Activated naive CD4-positive, alpha-beta T cell treated with anti-CD3 and anti-CD28 coated beads for 36 hours (primary cell): ENCODE measurements at regions not wholly inside any gene's neighbourhood (a gene's known extent, or its start where the extent isn't known, plus 50 kb on each side); places are given as distances from the start of the nearest gene placed in this dataset.

Experiments
- CTCF ChIA-PET: fragments of 350-600 bp; sonication (Branson Sonifier 250); formaldehyde crosslinking; loops from one replicate; lab custom pipeline; 2021; ENCODE audit warnings: antibody characterized with exemption; lab: Charles Lee
- DNase-seq: peaks from one replicate; pipeline ENCODE4 v3.0.0-alpha.2; 2020
- H3K27ac Mint-ChIP-seq: one replicate; pipeline ENCODE4 v1.8.0; 2021; ENCODE audit warnings: mild to moderate bottlenecking, mixed read lengths
- H3K27me3 Mint-ChIP-seq: one replicate; pipeline ENCODE4 v1.8.0; 2021; ENCODE audit warnings: low read depth, mixed read lengths
- H3K36me3 Mint-ChIP-seq: one replicate; pipeline ENCODE4 v1.8.0; 2021; ENCODE audit warnings: low read depth, mixed read lengths
- H3K4me1 Mint-ChIP-seq: one replicate; pipeline ENCODE4 v1.8.0; 2021; ENCODE audit warnings: low read depth, mixed read lengths
- H3K4me3 Mint-ChIP-seq: one replicate; pipeline ENCODE4 v1.8.0; 2021; ENCODE audit warnings: mild to moderate bottlenecking, moderate library complexity, mixed read lengths
- H3K9me3 Mint-ChIP-seq: one replicate; pipeline ENCODE4 v1.8.0; 2021; ENCODE audit warnings: mixed read lengths
- intact Hi-C: fragments of 100-400 bp; cut with micrococcal nuclease; formaldehyde crosslinking; loops from one replicate; pipeline ENCODE4 v1.15.1; 2023

GRCh38 chr4:24637173-24637572, 52.8 kb upstream of the DHX15 start:
- no peaks in the 10 kb centered on the region for H3K36me3 Mint-ChIP-seq

DNA sequence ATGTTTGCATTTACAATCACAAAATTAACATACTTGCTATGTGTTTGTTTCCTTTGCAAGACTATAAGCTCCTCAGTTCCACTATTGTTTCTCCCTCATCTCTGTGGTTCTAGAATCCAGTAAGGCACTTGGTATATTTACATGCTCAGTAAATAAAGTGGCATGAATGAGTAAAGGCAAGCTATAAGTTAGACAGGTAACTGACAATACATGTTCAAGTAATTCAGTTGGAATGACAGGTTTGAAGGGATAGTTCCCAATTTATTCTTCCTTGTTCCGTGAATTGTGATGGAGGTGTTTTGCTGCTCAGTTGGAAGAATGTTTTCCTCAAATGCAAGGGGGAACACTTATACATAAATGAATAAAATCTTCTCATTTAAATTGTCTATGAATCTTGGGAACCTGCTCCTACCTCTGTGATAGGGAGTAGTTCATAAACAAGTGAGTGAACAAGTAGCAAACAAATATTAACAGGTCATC, 54.1 kb upstream of the DHX15 start:
- H3K4me1 Mint-ChIP-seq = no peaks in the 10 kb centered on the region
- CTCF ChIA-PET = no interaction called here
- intact Hi-C loops = no loop called here
- peaks cover 9% of the 10 kb centered on the region for H3K27me3 Mint-ChIP-seq
- no peak overlapping the region for H3K27ac Mint-ChIP-seq
- H3K36me3 Mint-ChIP-seq = no peaks in the 10 kb centered on the region
- H3K9me3 Mint-ChIP-seq = no peaks in the 10 kb centered on the region
- no peak for DNase-seq
- H3K4me3 Mint-ChIP-seq = no peak overlapping the region

More at GRCh38 chr4:24637173-24637572, 52.8 kb upstream of the DHX15 start:
- DNase-seq = no peak
- CTCF ChIA-PET = no interaction called here
- H3K9me3 Mint-ChIP-seq = no peaks in the 10 kb centered on the region
- intact Hi-C loops = no loop called here
- H3K4me1 Mint-ChIP-seq = no peaks in the 10 kb centered on the region
- no peak overlapping the region for H3K4me3 Mint-ChIP-seq
- peaks cover 6% of the 10 kb centered on the region for H3K27me3 Mint-ChIP-seq
- no peak overlapping the region for H3K27ac Mint-ChIP-seq

- CTCF ChIA-PET = interaction anchor here (0.6 kb wide), 1 partner anchor 12 kb away, joined by 3 read pairs; no protein-coding TSS in a partner anchor
- Mint-ChIP-seq H3K27ac (no peak overlapping the region), H3K4me3 (no peak overlapping the region), H3K4me1 (no peaks in the 10 kb centered on the region), H3K9me3 (no peaks in the 10 kb centered on the region), H3K27me3 (peaks cover 10% of the 10 kb centered on the region), H3K36me3 (no peaks in the 10 kb centered on the region)
- intact Hi-C loops = no loop called here
- DNase-seq = no peak
Observed at GRCh38 chr4:24639714-24640113, 55.4 kb upstream of the DHX15 start.

GRCh38 chr4:24640366-24640765, 56.0 kb upstream of the DHX15 start:
- Mint-ChIP-seq H3K4me1 (no peaks in the 10 kb centered on the region), H3K27ac (no peak overlapping the region), H3K9me3 (no peaks in the 10 kb centered on the region), H3K27me3 (peaks cover 10% of the 10 kb centered on the region), H3K36me3 (no peaks in the 10 kb centered on the region), H3K4me3 (no peak overlapping the region)
- CTCF ChIA-PET = interaction anchor here (0.6 kb wide), 1 partner anchor 13 kb away, joined by 3 read pairs; no protein-coding TSS in a partner anchor
- intact Hi-C loops = no loop called here
- no peak for DNase-seq

- no peaks in the 10 kb centered on the region for H3K9me3 Mint-ChIP-seq
- H3K27me3 Mint-ChIP-seq = peaks cover 14% of the 10 kb centered on the region
- intact Hi-C loops = no loop called here
- H3K36me3 Mint-ChIP-seq = no peaks in the 10 kb centered on the region
- CTCF ChIA-PET = no interaction called here
- no peak overlapping the region for H3K27ac Mint-ChIP-seq
- DNase-seq = no peak
- no peak overlapping the region for H3K4me3 Mint-ChIP-seq
- H3K4me1 Mint-ChIP-seq = no peaks in the 10 kb centered on the region
Observed at GRCh38 chr4:24642981-24643547, 58.7 kb upstream of the DHX15 start.

GRCh38 chr4:24643774-24644520, 59.6 kb upstream of the DHX15 start:
- Mint-ChIP-seq H3K27me3 (peaks cover 14% of the 10 kb centered on the region), H3K4me1 (no peaks in the 10 kb centered on the region), H3K36me3 (no peaks in the 10 kb centered on the region), H3K4me3 (no peak overlapping the region), H3K9me3 (no peaks in the 10 kb centered on the region), H3K27ac (no peak overlapping the region)
- intact Hi-C loops = no loop called here
- CTCF ChIA-PET = interaction anchor here (0.7 kb wide), 1 partner anchor 30 kb away, joined by 3 read pairs; no protein-coding TSS in a partner anchor
- DNase-seq = no peak

DNA sequence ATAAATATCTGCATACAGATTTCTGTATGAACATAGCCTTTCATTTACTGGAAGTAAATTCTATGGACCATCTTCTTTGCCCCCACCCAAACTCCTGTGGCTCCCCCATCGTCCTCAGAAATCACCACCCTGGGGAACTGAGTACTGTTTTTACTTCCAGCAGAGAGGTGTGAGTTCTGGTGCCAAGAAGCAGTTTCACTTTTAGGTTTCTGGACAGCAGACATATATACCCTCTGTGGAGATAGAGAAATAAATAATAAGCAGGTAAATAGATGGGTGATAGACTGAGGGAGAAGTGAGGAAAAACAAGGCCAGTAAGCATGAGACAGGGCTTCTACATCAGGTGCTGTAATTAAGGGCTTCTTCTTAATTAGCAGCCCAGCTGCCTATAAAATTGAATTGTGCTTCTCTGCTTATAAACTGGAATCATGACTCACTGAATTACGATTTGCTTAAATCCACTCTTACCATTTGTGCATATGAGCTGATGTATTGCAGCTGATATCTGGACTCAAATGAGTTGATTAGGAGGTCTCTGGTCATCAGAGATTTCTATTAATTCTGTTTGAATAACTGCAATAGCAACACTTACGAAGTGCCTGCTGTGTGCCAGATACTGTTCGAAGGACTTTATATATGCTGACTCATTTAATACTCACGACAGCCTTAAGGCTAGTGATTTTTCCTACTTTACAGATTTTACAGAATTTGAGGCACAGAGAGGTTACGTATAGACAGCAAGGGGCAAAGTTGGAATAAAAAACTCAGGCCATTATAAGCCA, 60.8 kb upstream of the DHX15 start:
- intact Hi-C loops = no loop called here
- H3K9me3 Mint-ChIP-seq = no peaks in the 10 kb centered on the region
- CTCF ChIA-PET = no interaction called here
- no peak for DNase-seq
- H3K36me3 Mint-ChIP-seq = no peaks in the 10 kb centered on the region
- peaks cover 10% of the 10 kb centered on the region for H3K27me3 Mint-ChIP-seq
- no peak overlapping the region for H3K27ac Mint-ChIP-seq
- no peaks in the 10 kb centered on the region for H3K4me1 Mint-ChIP-seq
- no peak overlapping the region for H3K4me3 Mint-ChIP-seq

DNA sequence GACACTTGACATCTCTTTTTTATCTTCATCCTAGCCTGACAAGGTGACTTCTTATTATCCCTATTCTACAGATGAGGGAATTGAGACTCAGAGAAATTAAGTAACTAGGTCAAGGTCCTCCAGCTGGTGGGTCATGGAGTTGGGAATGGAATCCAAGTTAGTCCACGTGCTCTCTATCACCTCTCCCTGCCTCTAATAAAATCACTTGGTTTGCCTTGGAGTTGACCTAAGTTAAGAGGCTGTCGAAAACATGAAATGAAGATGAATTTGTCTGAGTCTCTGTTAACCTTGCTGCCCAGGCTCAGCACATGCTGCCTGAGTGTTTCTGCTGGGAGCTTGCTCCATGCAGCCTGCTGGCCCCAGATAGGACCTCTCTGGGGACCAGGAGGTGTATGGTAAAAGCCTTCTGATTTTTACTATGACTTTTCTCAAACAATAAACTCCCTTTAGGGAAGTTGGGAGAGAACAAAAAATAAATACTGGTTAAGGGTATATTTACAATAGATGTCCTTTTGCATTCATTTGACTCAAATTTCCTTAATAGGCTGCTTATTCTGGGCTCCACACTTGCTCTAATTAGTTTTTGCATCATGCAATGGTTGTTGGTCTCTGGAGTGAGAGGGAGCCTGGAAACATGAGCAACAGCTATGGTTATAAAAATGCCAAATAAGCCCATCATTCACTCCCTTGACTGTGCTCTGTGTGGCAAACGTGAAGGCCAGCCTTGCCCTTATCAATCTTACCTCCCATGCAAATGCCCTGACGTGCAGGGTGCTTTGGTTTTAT, 61.6 kb upstream of the DHX15 start:
- Mint-ChIP-seq H3K9me3 (no peaks in the 10 kb centered on the region), H3K27me3 (peaks cover 10% of the 10 kb centered on the region), H3K4me3 (no peak overlapping the region), H3K36me3 (no peaks in the 10 kb centered on the region), H3K27ac (no peak overlapping the region), H3K4me1 (no peaks in the 10 kb centered on the region)
- DNase-seq = no peak
- CTCF ChIA-PET = no interaction called here
- intact Hi-C loops = no loop called here

DNA sequence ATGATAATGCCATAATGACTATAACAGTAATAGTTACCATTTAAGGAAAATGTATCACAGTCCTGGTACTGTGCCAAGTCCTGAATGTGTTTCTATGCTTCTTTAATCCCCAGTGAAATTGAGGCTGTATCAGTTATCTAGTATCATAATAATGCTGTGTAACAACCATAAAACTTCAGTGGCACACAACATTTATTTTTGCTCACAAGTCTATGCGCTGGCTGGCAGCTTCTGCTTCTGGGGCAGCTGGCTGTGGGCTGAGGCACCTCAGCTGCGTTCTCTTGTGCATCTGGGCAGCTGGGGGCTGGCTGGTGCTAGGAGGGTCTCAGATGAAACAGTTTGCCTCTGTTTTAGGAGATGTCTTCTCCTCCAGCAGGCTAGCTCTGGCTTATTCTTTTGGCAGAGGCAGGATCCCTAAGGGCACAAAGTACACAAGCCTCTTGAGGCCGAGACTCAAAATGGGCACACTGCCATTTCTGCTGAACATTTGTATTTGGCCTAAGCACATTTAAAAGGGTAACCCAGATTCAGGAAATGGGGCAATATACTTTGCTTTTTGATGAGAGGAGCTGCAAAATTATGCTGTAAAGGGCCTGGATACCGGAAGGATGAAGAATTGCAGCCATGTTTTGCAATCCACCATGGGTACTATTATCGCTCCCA, 62.6 kb upstream of the DHX15 start:
- Mint-ChIP-seq H3K9me3 (no peaks in the 10 kb centered on the region), H3K27me3 (peaks cover 10% of the 10 kb centered on the region), H3K4me1 (no peaks in the 10 kb centered on the region), H3K36me3 (no peaks in the 10 kb centered on the region), H3K4me3 (no peak overlapping the region), H3K27ac (no peak overlapping the region)
- DNase-seq = no peak
- intact Hi-C loops = no loop called here
- CTCF ChIA-PET = no interaction called here

- H3K27me3 Mint-ChIP-seq = peaks cover 7% of the 10 kb centered on the region
- intact Hi-C loops = no loop called here
- CTCF ChIA-PET = no interaction called here
Observed at GRCh38 chr4:24650849-24651640, 66.7 kb upstream of the DHX15 start.

GRCh38 chr4:24655326-24655725, 71.0 kb upstream of the DHX15 start:
- H3K4me1 Mint-ChIP-seq = peaks cover 4% of the 10 kb centered on the region
- H3K4me3 Mint-ChIP-seq = no peak overlapping the region
- peaks cover 10% of the 10 kb centered on the region for H3K27me3 Mint-ChIP-seq
- H3K9me3 Mint-ChIP-seq = no peaks in the 10 kb centered on the region
- CTCF ChIA-PET = no interaction called here
- H3K27ac Mint-ChIP-seq = no peak overlapping the region
- intact Hi-C loops = no loop called here
- H3K36me3 Mint-ChIP-seq = no peaks in the 10 kb centered on the region
- no peak for DNase-seq

More at GRCh38 chr4:24650849-24651640, 66.7 kb upstream of the DHX15 start:
- Mint-ChIP-seq H3K36me3 (no peaks in the 10 kb centered on the region), H3K9me3 (no peaks in the 10 kb centered on the region), H3K4me3 (no peak overlapping the region), H3K4me1 (no peaks in the 10 kb centered on the region), H3K27ac (no peak overlapping the region)
- DNase-seq = no peak
